GM12878 (cell line): ENCODE measurements at regions not wholly inside any gene's neighbourhood (a gene's known extent, or its start where the extent isn't known, plus 50 kb on each side); places are given as distances from the start of the nearest gene placed in this dataset.

Source experiments
- ATAC-seq: fragments of 200-7000 bp; cut with Tn5 transposase; 3 replicates; pipeline ENCODE4 v1.9.1; 2020; ENCODE audit warnings: mild to moderate bottlenecking, moderate library complexity
- BruUV-seq: library from RNA; stranded (reverse); fragments of 400-500 nt; replicated peaks from 2 replicates; lab custom pipeline; 2021; lab: Mats Ljungman, UMichigan
- CTCF ChIA-PET: fragments of 300-600 bp; sonication (Branson Sonifier 250); formaldehyde crosslinking; extraction: SDS; loops from one replicate; lab custom pipeline; 2021; ENCODE audit warnings: inconsistent platforms; lab: Yijun Ruan, JAX
- POLR2A ChIA-PET: fragments of 350-600 bp; formaldehyde crosslinking; extraction: SDS; loops from one replicate; lab custom pipeline; 2021; ENCODE audit warnings: inconsistent platforms; lab: Charles Lee
- RAD21 ChIA-PET: fragments of 300-600 bp; sonication (Branson Sonifier 250); formaldehyde crosslinking; loops from one replicate; lab custom pipeline; 2023; ENCODE audit warnings: antibody characterized with exemption; ENCODE audit not compliant: unreplicated experiment; lab: Charles Lee
- SMC1A ChIA-PET: fragments of 300-600 bp; sonication (Branson Sonifier 250); formaldehyde crosslinking; loops from one replicate; lab custom pipeline; 2023; ENCODE audit not compliant: unreplicated experiment, uncharacterized antibody; lab: Charles Lee
- DNase-seq: peaks from one replicate; pipeline ENCODE4 v3.0.0-alpha.2; 2011; ENCODE audit warnings: low read depth, low spot score
- FAIRE-seq: peaks from 3 replicates; lab custom pipeline; 2011; peaks lifted over from hg19 to GRCh38; lab: Jason Lieb, UNC
- H2AFZ ChIP-seq: 2 replicates; pipeline ENCODE4 v1.6.0; 2011; ENCODE audit warnings: low read depth, low read length, control low read depth; ENCODE audit not compliant: control insufficient read depth
- H3K27ac ChIP-seq: 2 replicates; pipeline ENCODE4 v1.5.1; 2011; ENCODE audit warnings: control low read depth; ENCODE audit not compliant: control insufficient read depth, insufficient read depth
- H3K27me3 ChIP-seq, 2 experiments: replicated peaks in 1 of 2; 2 replicates each; pipeline versions ENCODE4 v1.6.0 to v1.6.1; 2011; ENCODE audit warnings: low read length in 1 of 2; ENCODE audit not compliant: control insufficient read depth in 2 of 2, insufficient read depth in 2 of 2
- H3K36me3 ChIP-seq, 2 experiments: 2 replicates each; pipeline ENCODE4 v1.5.1; 2011; ENCODE audit warnings: low read length in 1 of 2; ENCODE audit not compliant: control insufficient read depth in 2 of 2, insufficient read depth in 2 of 2
- H3K4me1 ChIP-seq: 2 replicates; pipeline ENCODE4 v1.6.1; 2011; ENCODE audit warnings: mild to moderate bottlenecking, low read length, moderate library complexity, mixed read lengths; ENCODE audit not compliant: control insufficient read depth, insufficient read depth
- H3K4me2 ChIP-seq: 2 replicates; pipeline ENCODE4 v1.6.0; 2011; ENCODE audit warnings: control low read depth; ENCODE audit not compliant: control insufficient read depth, insufficient read depth
- H3K4me3 ChIP-seq: fragments of 200-600 bp; sonication (generic); 2 replicates; pipeline ENCODE4 v1.5.1; 2016
- H3K79me2 ChIP-seq: 2 replicates; pipeline ENCODE4 v1.6.0; 2011; ENCODE audit warnings: low read length; ENCODE audit not compliant: control insufficient read depth, insufficient read depth
- H3K9ac ChIP-seq: 2 replicates; pipeline ENCODE4 v1.8.0; 2011; ENCODE audit warnings: low read length, control low read depth, mixed read lengths; ENCODE audit not compliant: control insufficient read depth, insufficient read depth
- H3K9me3 ChIP-seq: replicated peaks from 3 replicates; pipeline ENCODE4 v1.5.1; 2011; ENCODE audit warnings: mild to moderate bottlenecking, low read length; ENCODE audit not compliant: control insufficient read depth, insufficient read depth
- H4K20me1 ChIP-seq: 2 replicates; pipeline ENCODE4 v1.6.0; 2011; ENCODE audit not compliant: control insufficient read depth, insufficient read depth
- BMI1 ChIP-seq: fragments of 450-650 bp; IDR thresholded peaks from 2 replicates; pipeline ENCODE4 v1.6.1; 2016; ENCODE audit warnings: mild to moderate bottlenecking, moderate library complexity, borderline replicate concordance
- BRCA1 ChIP-seq: IDR thresholded peaks from 2 replicates; pipeline ENCODE4 v1.6.1; 2011; ENCODE audit warnings: low read depth, low read length, improper control_type of control experiment
- CREM ChIP-seq: IDR thresholded peaks from 2 replicates; pipeline ENCODE4 v1.6.1; 2014; ENCODE audit warnings: antibody characterized with exemption, low read depth
- DPF2 ChIP-seq: fragments of 450-650 bp; IDR thresholded peaks from 2 replicates; pipeline ENCODE4 v1.6.1; 2017; ENCODE audit warnings: mild to moderate bottlenecking
- FOS ChIP-seq: IDR thresholded peaks from 3 replicates; pipeline ENCODE4 v1.6.1; 2011; ENCODE audit warnings: borderline replicate concordance; ENCODE audit not compliant: insufficient read length; ENCODE audit errors: extremely low read depth
- MTA2 ChIP-seq: fragments of 450-650 bp; IDR thresholded peaks from 2 replicates; pipeline ENCODE4 v1.6.1; 2016; ENCODE audit warnings: low read depth, mild to moderate bottlenecking, moderate library complexity
- RAD51 ChIP-seq: fragments of 450-650 bp; IDR thresholded peaks from 2 replicates; pipeline ENCODE4 v1.6.1; 2016; ENCODE audit warnings: moderate library complexity, mild to moderate bottlenecking, inconsistent platforms
- RB1 ChIP-seq: fragments of 450-650 bp; formaldehyde crosslinking; IDR thresholded peaks from 2 replicates; pipeline ENCODE4 v1.6.1; 2017; ENCODE audit warnings: mild to moderate bottlenecking, borderline replicate concordance
- REST ChIP-seq: IDR thresholded peaks from 2 replicates; pipeline ENCODE4 v1.6.1; 2012; ENCODE audit warnings: mild to moderate bottlenecking, low read depth, low read length
- RFX5 ChIP-seq: IDR thresholded peaks from 2 replicates; pipeline ENCODE4 v1.6.1; 2011; ENCODE audit warnings: low read depth, low read length, improper control_type of control experiment
- SKIL ChIP-seq: fragments of 450-650 bp; IDR thresholded peaks from 2 replicates; pipeline ENCODE4 v1.6.1; 2017; ENCODE audit warnings: mild to moderate bottlenecking, low read depth, inconsistent platforms; ENCODE audit not compliant: poor library complexity, severe bottlenecking
- SMAD5 ChIP-seq: IDR thresholded peaks from 2 replicates; pipeline ENCODE4 v1.6.1; 2016; ENCODE audit warnings: antibody characterized with exemption, low read depth
- SPI1 ChIP-seq: IDR thresholded peaks from 2 replicates; pipeline ENCODE4 v1.6.1; 2011; ENCODE audit warnings: low read depth, mild to moderate bottlenecking, low read length, moderate library complexity, borderline replicate concordance; ENCODE audit not compliant: insufficient read depth
- SREBF2 ChIP-seq: IDR thresholded peaks from 2 replicates; pipeline ENCODE4 v1.6.1; 2012; ENCODE audit warnings: mild to moderate bottlenecking, low read length
- STAT3 ChIP-seq: IDR thresholded peaks from 2 replicates; pipeline ENCODE4 v1.6.1; 2011; ENCODE audit warnings: low read depth, low read length, improper control_type of control experiment
- SUPT20H ChIP-seq: IDR thresholded peaks from 2 replicates; pipeline ENCODE4 v1.6.1; 2011; ENCODE audit warnings: low read depth, mild to moderate bottlenecking, low read length, moderate library complexity, borderline replicate concordance; ENCODE audit not compliant: control insufficient read depth
- ZBED1 ChIP-seq: IDR thresholded peaks from 2 replicates; pipeline ENCODE4 v1.6.1; 2016; ENCODE audit warnings: borderline replicate concordance
- WGBS: methylation state at CpG from one replicate; pipeline ENCODE4 v1.1.6; 2016; ENCODE audit warnings: low lambda C conversion rate; ENCODE audit not compliant: insufficient replicate concordance, insufficient coverage; ENCODE audit errors: missing lambda C conversion rate; 5-methylcytosine and 5-hydroxymethylcytosine counted together
- in situ Hi-C: fragments of 300-500 bp; cut with MboI; formaldehyde crosslinking; loops from 9 replicates; pipeline ENCODE4 v1.14.3; 2018; ENCODE audit warnings: mixed read lengths
- intact Hi-C: fragments of 100-400 bp; cut with micrococcal nuclease; formaldehyde crosslinking; loops from one replicate; pipeline ENCODE4 v1.14.2; 2022; ENCODE audit not compliant: unreplicated experiment

- no peaks in the 10 kb centered on the region for H3K4me1 ChIP-seq
- no peaks in the 10 kb centered on the region for H3K79me2 ChIP-seq
- H3K27me3 ChIP-seq = no peaks in the 10 kb centered on the region
- ChIA-PET RAD21 (no interaction called here), SMC1A (no interaction called here), POLR2A (no interaction called here), CTCF (no interaction called here)
- H3K9ac ChIP-seq = no peak overlapping the region
- DNase-seq (no peak), ATAC-seq (no peak), FAIRE-seq (no peak)
- WGBS = 23% methylated on average over 3 of the region's 3 CpGs
- no peak overlapping the region for H3K4me2 ChIP-seq
- intact Hi-C loops = no loop called here
- H3K27ac ChIP-seq = no peak overlapping the region
- no TSS peak for BruUV-seq
- no peaks in the 10 kb centered on the region for H3K36me3 ChIP-seq
- H4K20me1 ChIP-seq = no peaks in the 10 kb centered on the region
- no peaks in the 10 kb centered on the region for H3K9me3 ChIP-seq
- TF ChIP-seq SREBF2 = no peak
- no peak for TF ChIP-seq DPF2
- no peak for TF ChIP-seq CREM
- TF ChIP-seq SUPT20H = no peak
- TF ChIP-seq RFX5 = no peak
- TF ChIP-seq ZBED1 = no peak
- TF ChIP-seq FOS = no peak
- no peak for TF ChIP-seq REST
- no peak for TF ChIP-seq MTA2
- no peak for TF ChIP-seq SKIL
- no peak for TF ChIP-seq SPI1
- no peak for TF ChIP-seq SMAD5
- no peak for TF ChIP-seq RAD51
- no peak for TF ChIP-seq BRCA1
- no peak for TF ChIP-seq STAT3
- no peak for TF ChIP-seq BMI1
- no peak for TF ChIP-seq RB1
- H3K4me3 ChIP-seq = no peak overlapping the region
- in situ Hi-C loops = no loop called here
- no peak overlapping the region for H2AFZ ChIP-seq
These were observed 212.2 kb upstream of the KYNU start for GRCh38 chr2:142665241-142665640.
